GM21619 (cell line): ENCODE measurements at regions not wholly inside any gene's neighbourhood (a gene's known extent, or its start where the extent isn't known, plus 50 kb on each side); places are given as distances from the start of the nearest gene placed in this dataset.
"Not testable (repeated sequence)": the region's sequence is repeated elsewhere in the genome, so short reads cannot be mapped to it uniquely, and the experiment has no call there.

Source experiments
- ATAC-seq: cut with Tn5 transposase; IDR thresholded peaks from one replicate; pipeline ENCODE4 v1.9.1; 2021; ENCODE audit not compliant: unreplicated experiment

GRCh38 chrX:131219271-131219670 lies 69.8 kb downstream of the IGSF1 start:
- ATAC-seq: no peak

DNA sequence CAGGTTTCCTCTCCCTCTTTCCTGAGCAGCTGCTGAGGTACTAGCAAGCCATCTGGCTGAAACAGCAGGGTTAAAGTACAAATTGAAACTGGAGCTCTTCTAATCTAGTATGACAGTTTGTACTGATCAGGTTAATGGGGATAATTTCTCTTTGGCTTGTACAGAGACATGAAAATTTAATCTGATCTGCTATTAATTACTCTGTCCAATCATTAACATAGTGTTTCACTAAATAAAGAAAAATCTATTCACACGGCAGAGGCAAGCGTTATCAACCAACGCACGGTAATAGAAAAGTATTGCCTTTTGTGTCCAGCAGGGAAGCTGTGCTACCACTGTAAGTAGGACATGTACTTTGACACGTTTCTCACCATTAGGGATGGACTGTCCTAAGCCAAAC lies 71.1 kb downstream of the IGSF1 start:
- ATAC-seq: no peak

DNA sequence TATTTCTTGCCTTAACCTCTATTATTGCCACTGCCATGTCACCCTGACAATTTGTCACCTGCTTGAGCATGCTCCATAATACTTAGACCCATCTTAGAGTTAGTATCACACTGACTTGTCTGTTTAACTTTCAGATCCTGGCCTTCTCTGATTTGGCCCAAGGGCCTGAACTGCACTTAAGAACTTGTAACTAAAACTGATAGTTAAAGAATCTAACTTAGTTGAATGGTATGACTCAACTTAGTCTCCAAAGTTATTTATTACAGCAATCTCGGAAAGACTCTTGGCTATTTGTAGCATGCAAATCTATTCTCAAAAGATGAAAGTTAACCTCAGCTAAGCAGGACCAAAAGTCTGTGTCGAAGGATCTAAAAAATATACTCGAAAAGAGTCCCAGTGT lies 72.3 kb downstream of the IGSF1 start:
- ATAC-seq: peak; percentile 87

DNA sequence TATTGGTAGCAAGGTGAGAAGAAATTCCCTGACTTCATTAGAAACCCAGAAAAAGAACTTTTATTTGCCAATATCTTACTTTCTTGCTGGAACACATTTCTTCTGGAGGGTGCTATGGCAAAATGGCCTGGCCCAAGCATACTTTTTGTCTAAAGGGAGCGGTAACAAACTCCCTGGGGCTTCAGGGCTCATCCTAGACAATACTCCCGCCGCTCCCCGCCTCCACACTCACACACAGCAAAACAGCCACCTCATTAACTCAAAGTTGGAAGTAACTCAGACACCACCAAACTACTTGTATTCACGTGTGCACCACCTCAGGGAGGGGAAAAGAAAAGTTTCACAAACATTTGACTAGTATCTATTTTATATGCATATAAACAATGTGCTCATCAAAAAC lies 75.7 kb downstream of the IGSF1 start:
- ATAC-seq: no peak

DNA sequence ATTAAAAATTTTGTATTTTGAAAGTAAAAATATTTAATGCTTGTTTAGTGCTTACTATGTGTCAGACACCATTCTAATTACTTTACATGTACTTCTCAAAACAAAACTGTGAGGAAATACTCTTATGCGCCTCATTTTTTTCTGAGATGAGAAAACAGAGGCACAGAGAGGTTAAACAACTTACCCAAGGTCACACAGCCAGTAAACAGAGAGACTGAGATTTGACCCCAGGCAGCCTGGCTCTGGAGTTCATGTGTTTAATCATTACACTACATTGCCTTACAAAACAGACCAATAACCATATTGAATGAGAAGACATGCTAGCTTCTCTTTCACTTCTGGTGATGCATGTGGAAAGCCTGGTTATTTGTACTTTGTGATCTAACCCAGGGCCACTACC lies 86.3 kb downstream of the IGSF1 start:
- no peak for ATAC-seq

DNA sequence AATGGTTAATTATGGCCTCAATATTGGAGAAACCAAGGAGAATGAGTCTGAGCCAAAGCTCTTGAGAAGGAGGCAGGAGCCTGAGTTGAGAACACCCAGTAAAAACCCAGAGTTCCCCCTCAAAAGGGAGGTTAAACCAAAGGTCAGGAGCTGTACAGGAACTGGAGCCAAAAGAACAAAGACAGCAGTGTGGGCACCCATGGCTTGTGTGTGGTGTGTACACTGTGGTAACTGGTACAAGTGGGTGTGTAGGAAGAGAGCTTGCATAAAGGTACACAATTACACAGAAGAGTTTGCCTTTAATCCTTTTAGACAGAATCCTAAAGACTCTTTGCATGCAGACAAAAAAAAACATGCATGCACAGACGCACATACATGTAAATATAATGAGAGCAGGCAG lies 87.1 kb downstream of the IGSF1 start:
- ATAC-seq: no peak

- no peak for ATAC-seq
These were observed 90.0 kb downstream of the IGSF1 start for GRCh38 chrX:131199091-131199490.

GRCh38 chrX:131187206-131187605 lies 101.9 kb downstream of the IGSF1 start:
- no peak for ATAC-seq

DNA sequence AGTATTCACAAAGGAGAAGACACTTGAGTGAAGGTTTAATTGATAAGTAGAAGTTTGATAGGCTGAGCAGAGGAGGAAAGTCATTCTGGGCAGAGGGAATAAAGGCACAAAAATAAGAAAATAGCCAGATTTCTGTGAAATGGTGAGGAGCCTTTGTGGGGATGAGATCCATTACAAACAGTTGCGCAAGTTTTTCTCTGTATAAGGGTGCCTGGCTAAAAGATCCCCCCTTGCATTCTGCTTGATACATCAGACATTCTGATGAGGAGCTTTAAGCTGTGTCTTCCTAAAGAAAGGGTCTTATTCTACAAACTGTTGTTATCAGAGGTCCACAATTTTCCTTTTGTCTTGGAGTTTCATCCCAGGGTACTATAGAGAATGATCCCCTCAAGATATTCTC lies 112.0 kb downstream of the ARHGAP36 start:
- no peak for ATAC-seq

GRCh38 chrX:131163645-131164044 lies 105.5 kb downstream of the ARHGAP36 start:
- ATAC-seq: not testable (repeated sequence)

GRCh38 chrX:131157656-131158055 lies 99.5 kb downstream of the ARHGAP36 start:
- not testable (repeated sequence) for ATAC-seq

DNA sequence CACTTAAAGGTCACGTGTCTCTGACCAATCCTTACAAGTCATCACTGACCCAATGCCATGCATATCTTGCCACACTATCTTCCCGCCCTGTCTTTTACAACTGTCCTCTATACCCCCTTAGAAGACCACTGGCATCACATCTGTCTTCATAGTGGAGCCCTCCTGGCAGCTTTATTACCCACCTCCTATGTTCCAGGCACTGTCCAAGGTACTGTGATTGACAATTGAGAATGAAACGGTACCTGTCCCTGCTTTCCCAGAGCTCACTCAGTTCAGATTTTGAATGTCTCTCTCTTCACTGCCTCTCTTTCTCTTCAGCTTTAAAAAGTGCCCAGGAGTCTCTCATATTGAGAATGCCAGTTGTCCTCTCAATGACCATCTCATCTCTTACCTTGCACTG lies 88.6 kb downstream of the ARHGAP36 start:
- ATAC-seq: no peak
